ENCODE measurements at regions not wholly inside any gene's neighbourhood (a gene's known extent, or its start where the extent isn't known, plus 50 kb on each side); places are given as distances from the start of the nearest gene placed in this dataset.
"Not testable (repeated sequence)": the region's sequence is repeated elsewhere in the genome, so short reads cannot be mapped to it uniquely, and the experiment has no call there.

DNA sequence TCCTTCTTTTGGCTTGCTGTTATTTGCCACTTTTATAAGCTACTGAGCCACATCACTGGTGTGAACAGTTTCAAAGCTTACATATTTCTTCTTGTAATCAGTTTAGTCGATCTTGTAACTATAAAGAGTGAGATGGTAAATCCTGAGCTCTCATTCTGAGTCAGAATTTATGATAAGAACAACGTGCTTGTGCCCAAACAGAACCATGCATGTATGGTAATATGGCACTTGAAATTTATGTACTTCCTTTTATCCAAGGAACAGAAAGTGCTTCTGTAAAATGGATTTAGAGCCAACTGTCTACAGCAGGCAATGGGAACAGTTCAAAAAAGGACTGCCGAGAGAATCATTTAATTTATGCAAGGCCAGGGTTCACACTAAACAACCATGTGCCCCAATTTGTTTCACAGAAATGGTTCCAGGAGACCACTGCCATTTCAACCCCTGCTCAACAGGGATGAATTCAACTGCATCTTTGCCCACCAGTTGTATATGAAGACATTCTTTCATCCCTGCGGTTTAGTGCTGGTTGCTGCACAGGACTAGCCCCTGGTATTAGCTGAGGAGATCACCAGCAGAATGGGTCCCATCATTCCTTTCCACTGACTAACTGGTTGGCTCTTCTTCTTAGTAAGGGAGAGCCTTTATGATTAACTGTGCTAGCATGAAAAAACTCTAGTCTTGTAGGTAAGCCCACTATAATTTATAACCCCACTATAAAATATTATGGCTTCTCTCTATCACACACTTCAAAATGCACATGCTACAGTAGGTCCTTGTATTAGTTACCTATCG is 162.9 kb upstream of the PGRMC2 start:
- no peak for DNase-seq
- H3K4me1 Mint-ChIP-seq = peaks cover 0 to 5% (median 3%) of the 10 kb centered on the region in 4 donors
- H3K36me3 Mint-ChIP-seq = peaks cover 3 to 8% (median 3%) of the 10 kb centered on the region in 3 donors
- POLR2A ChIA-PET = no interaction called here
- H3K27me3 Mint-ChIP-seq = peaks cover 0 to 3% (median 2%) of the 10 kb centered on the region in 5 donors
- no peak overlapping the region for H3K4me3 Mint-ChIP-seq
- H3K9me3 Mint-ChIP-seq = peaks cover 0 to 4% (median 3%) of the 10 kb centered on the region in 9 donors
- H3K27ac Mint-ChIP-seq = no peak overlapping the region
- no peak for ATAC-seq

- POLR2A ChIA-PET = no interaction called here
- H3K4me3 Mint-ChIP-seq = no peak overlapping the region
- H3K4me1 Mint-ChIP-seq = peaks cover 0 to 1% (median under 1%) of the 10 kb centered on the region in 4 donors
- DNase-seq (no peak), ATAC-seq (no peak)
- peaks cover 0 to 7% (median 0%) of the 10 kb centered on the region in 5 donors for H3K27me3 Mint-ChIP-seq
- no peak overlapping the region for H3K27ac Mint-ChIP-seq
- H3K36me3 Mint-ChIP-seq = peaks cover 8 to 20% (median 16%) of the 10 kb centered on the region in 3 donors
- H3K9me3 Mint-ChIP-seq = peaks cover 3 to 16% (median 14%) of the 10 kb centered on the region in 9 donors
Measured at GRCh38 chr4:128449251-128449650, 161.6 kb upstream of the PGRMC2 start.

DNA sequence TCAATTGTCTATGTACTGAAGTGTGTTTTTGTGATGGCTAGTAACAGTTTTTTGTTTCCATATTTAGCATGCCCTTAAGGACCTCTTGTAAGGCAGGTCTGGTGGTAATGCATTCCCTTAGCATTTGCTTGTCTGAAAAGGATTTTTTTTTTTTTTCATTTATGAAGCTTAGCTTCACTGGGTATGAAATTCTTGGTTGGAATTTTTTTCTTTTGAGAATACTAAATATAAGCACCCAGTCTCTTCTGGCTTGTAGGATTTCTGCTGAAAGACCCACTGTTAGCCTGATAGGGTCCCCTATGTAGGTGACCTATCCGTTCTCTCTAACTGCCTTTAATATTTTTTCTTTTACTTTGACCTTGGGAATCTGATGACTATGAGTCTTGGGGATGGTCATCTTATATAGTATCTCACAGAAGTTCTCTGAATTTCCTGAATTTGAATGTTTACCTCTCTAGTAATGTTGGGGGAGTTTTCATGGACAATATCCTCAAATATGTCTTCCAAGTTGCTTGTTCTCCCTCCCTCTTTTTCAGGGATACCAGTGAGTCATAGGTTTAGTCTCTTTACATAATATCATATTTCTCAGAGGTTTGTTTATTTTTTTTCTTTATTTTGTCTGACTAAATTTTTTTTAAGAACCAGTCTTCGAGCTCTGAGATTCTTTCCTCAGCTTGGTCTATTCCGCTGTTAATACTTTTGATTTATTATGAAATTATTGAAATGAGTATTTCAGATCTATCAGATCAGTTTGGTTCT is 157.1 kb upstream of the PGRMC2 start:
- peaks cover 0 to 7% (median 0%) of the 10 kb centered on the region in 5 donors for H3K27me3 Mint-ChIP-seq
- no peaks in the 10 kb centered on the region for H3K4me1 Mint-ChIP-seq
- no peak overlapping the region for H3K4me3 Mint-ChIP-seq
- ATAC-seq (no peak), DNase-seq (no peak)
- H3K36me3 Mint-ChIP-seq = peaks cover 24 to 56% (median 53%) of the 10 kb centered on the region in 3 donors
- POLR2A ChIA-PET = no interaction called here
- H3K27ac Mint-ChIP-seq = no peak overlapping the region
- peaks cover 13 to 53% (median 38%) of the 10 kb centered on the region in 9 donors for H3K9me3 Mint-ChIP-seq

DNA sequence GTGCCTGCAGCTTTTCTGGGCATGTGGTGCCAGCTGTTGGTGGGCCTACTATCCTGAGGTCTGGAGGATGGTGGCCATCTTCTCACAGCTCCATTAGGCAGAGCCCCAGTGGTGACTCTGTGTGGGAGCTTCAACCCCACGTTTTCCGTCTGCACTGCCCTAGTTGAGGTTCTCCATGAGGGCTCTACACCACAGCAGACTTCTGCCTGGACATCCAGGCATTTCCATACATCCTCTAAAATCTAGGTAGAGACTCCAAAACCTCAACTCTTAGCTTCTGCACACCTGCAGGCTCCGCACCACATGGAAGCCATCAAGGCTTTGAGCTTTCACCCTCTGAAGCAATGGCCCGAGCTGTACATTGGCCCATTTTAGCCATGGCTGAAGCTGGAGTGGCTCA is 153.3 kb upstream of the PGRMC2 start:
- Mint-ChIP-seq H3K4me1 (no peaks in the 10 kb centered on the region), H3K9me3 (peaks cover 13 to 71% (median 44%) of the 10 kb centered on the region in 9 donors), H3K36me3 (peaks cover 29 to 77% (median 71%) of the 10 kb centered on the region in 3 donors), H3K27me3 (peaks cover 0 to 7% (median 0%) of the 10 kb centered on the region in 5 donors), H3K4me3 (no peak overlapping the region), H3K27ac (no peak overlapping the region)
- ATAC-seq (no peak), DNase-seq (no peak)
- POLR2A ChIA-PET = no interaction called here

DNA sequence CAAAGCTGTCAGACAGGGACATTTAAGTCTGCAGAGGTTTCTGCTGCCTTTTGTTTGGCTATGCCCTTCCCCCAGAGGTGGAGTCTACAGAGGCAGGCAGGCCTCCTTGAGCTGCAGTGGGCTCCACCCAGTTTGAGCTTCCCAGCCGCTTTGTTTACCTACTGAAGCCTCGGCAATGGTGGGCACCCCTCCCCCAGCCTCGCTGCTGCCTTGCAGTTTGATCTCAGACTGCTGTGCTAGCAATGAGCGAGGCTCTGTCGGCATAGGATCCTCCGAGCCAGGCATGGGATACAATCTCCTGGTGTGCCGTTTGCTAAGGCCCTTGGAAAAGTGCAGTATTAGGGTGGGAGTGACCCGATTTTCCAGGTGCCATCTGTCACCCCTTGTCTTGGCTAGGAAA is 149.4 kb upstream of the PGRMC2 start:
- POLR2A ChIA-PET, H3K4me1 Mint-ChIP-seq, H3K4me3 Mint-ChIP-seq, DNase-seq, H3K27me3 Mint-ChIP-seq, ATAC-seq, H3K27ac Mint-ChIP-seq: not testable (repeated sequence)
- Mint-ChIP-seq H3K36me3 (peaks cover 16 to 50% (median 49%) of the 10 kb centered on the region in 3 donors), H3K9me3 (peaks cover 0 to 53% (median 27%) of the 10 kb centered on the region in 9 donors)

GRCh38 chr4:128429023-128429613 is 141.5 kb upstream of the PGRMC2 start:
- not testable (repeated sequence) for H3K4me3 Mint-ChIP-seq, ATAC-seq

GRCh38 chr4:128428397-128428796 is 140.8 kb upstream of the PGRMC2 start:
- DNase-seq (no peak), ATAC-seq (no peak)
- POLR2A ChIA-PET = no interaction called here
- Mint-ChIP-seq H3K4me3 (no peak overlapping the region), H3K9me3 (peaks cover 0 to 18% (median 9%) of the 10 kb centered on the region in 9 donors), H3K4me1 (peaks cover 0 to 2% (median 0%) of the 10 kb centered on the region in 4 donors), H3K27ac (no peak overlapping the region), H3K27me3 (no peaks in the 10 kb centered on the region), H3K36me3 (peaks cover 0 to 24% (median 9%) of the 10 kb centered on the region in 3 donors)

More at GRCh38 chr4:128429023-128429613, 141.5 kb upstream of the PGRMC2 start:
- H3K27me3 Mint-ChIP-seq, H3K27ac Mint-ChIP-seq, DNase-seq, H3K4me1 Mint-ChIP-seq, POLR2A ChIA-PET: not testable (repeated sequence)
- Mint-ChIP-seq H3K36me3 (peaks cover 2 to 24% (median 11%) of the 10 kb centered on the region in 3 donors), H3K9me3 (peaks cover 0 to 21% (median 10%) of the 10 kb centered on the region in 9 donors)

DNA sequence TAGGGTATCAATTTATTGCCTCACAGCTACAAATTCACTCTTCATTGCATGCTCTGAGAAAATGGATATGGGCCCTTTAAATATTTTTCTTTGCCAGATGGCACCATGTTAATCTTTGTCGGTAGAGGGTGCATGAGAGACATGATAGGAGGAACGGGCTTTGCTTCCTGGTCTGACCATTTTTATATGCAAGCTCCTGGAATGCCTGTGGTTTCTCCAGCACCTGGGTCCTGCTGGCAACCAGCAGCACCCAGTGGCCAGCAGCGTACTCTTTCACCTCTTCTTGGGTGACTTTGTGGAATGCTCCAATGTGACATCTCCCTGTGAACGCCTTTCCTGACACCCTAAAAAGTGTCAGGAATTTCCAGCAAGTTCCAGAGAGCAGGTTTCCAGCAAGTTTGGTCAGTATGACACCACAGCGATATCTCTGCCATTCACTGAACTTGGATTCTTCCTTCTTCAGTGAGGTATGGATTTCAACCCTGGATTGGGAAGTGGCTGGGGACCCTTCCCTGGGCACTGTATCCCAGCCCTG is 140.3 kb upstream of the PGRMC2 start:
- no peak for DNase-seq
- H3K9me3 Mint-ChIP-seq = peaks cover 0 to 18% (median 9%) of the 10 kb centered on the region in 9 donors
- H3K27ac Mint-ChIP-seq = no peak overlapping the region
- no peak for ATAC-seq
- H3K27me3 Mint-ChIP-seq = no peaks in the 10 kb centered on the region
- H3K36me3 Mint-ChIP-seq = peaks cover 0 to 24% (median 9%) of the 10 kb centered on the region in 3 donors
- no peak overlapping the region for H3K4me3 Mint-ChIP-seq
- peaks cover 0 to 2% (median 0%) of the 10 kb centered on the region in 4 donors for H3K4me1 Mint-ChIP-seq
- POLR2A ChIA-PET = no interaction called here

DNA sequence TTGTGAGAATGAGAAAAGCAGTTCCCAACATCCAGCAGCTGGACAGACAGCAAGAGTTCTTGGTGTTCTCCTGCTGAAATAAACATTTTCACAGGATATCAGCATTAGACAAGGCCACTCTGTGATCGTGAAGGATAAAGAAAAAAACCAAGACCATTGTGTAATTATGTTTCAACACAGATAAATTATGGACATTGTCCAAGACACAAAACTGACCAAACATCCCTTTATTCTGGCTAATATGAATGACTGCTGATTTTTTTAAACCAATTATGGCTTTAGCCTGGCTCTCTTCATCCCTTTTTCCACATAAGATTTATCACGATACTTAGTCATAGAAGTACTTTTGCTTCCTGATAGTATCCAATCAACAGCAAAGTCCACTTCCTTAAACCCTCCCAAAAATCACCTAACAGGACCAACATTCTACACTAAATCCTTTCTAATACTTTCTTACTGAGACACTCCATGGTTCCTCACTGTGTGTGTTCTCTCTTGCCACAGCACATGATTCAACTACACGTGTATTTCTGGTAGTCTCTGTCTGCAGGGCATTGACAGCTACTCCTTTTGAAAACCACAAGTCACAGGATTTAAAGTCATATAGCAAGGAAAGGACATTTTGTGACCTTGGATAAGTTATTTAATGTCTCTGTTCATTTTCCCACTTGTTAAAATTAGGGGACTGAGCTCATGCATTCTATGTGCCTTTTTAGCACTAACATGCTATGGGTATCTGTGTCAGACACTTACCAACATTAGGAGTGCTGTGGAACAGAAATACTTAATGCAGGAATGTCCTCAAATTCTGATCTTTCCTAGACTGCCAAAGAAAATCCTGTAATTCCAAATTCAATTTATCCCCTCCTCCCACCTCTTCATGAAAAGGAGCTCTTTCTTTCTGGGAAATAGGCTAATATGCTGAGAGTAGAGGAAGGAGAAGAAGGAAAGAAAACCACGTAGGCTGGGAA is 137.2 kb upstream of the PGRMC2 start:
- peaks cover 0 to 16% (median 5%) of the 10 kb centered on the region in 3 donors for H3K36me3 Mint-ChIP-seq
- ATAC-seq (no peak), DNase-seq (no peak)
- H3K9me3 Mint-ChIP-seq = peaks cover 0 to 13% (median 6%) of the 10 kb centered on the region in 9 donors
- H3K27me3 Mint-ChIP-seq = no peaks in the 10 kb centered on the region
- H3K4me1 Mint-ChIP-seq = peaks cover 0 to 2% (median 0%) of the 10 kb centered on the region in 4 donors
- no peak overlapping the region for H3K4me3 Mint-ChIP-seq
- POLR2A ChIA-PET = no interaction called here
- no peak overlapping the region for H3K27ac Mint-ChIP-seq

DNA sequence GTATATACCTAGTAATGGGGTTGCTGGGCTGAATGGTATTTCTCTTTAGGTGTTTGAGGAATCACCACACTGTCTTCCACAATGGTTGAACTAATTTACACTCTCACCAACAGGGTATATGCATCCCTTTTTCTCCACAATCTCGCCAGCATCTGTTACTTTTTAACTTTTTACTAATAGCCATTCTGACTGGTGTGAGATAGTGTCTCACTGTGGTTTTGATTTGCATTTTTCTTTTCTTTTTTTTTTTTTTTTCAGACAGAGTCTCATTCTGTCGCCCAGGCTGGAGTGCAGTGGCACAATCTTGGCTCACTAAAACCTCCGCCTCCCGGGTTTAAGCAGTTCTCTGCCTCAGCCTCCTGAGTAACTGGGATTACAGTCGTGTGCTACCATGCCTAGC is 134.7 kb upstream of the PGRMC2 start:
- DNase-seq, ATAC-seq, H3K27ac Mint-ChIP-seq, POLR2A ChIA-PET, H3K27me3 Mint-ChIP-seq, H3K9me3 Mint-ChIP-seq, H3K36me3 Mint-ChIP-seq, H3K4me1 Mint-ChIP-seq, H3K4me3 Mint-ChIP-seq: not testable (repeated sequence)

GRCh38 chr4:128416921-128417320 is 129.3 kb upstream of the PGRMC2 start:
- no peak for ATAC-seq
- Mint-ChIP-seq H3K27ac (no peak overlapping the region), H3K27me3 (no peaks in the 10 kb centered on the region), H3K4me3 (no peak overlapping the region), H3K9me3 (peaks cover 0 to 4% (median 0%) of the 10 kb centered on the region in 9 donors), H3K4me1 (no peaks in the 10 kb centered on the region), H3K36me3 (peaks cover 0 to 15% (median 7%) of the 10 kb centered on the region in 3 donors)
- DNase-seq = no peak
- POLR2A ChIA-PET = no interaction called here

GRCh38 chr4:128410037-128410436 is 122.4 kb upstream of the PGRMC2 start:
- POLR2A ChIA-PET = no interaction called here
- H3K27ac Mint-ChIP-seq = no peak overlapping the region
- H3K4me3 Mint-ChIP-seq = no peak overlapping the region
- DNase-seq (no peak), ATAC-seq (no peak)
- peaks cover 10 to 43% (median 30%) of the 10 kb centered on the region in 3 donors for H3K36me3 Mint-ChIP-seq
- H3K9me3 Mint-ChIP-seq = peaks cover 5 to 31% (median 12%) of the 10 kb centered on the region in 9 donors
- peaks cover 0 to 8% (median 3%) of the 10 kb centered on the region in 4 donors for H3K4me1 Mint-ChIP-seq
- no peaks in the 10 kb centered on the region for H3K27me3 Mint-ChIP-seq

All from naive thymus-derived CD8-positive, alpha-beta T cell (primary cell).